Stomach (tissue), 4 donors: ENCODE measurements at regions not wholly inside any gene's neighbourhood (a gene's known extent, or its start where the extent isn't known, plus 50 kb on each side); places are given as distances from the start of the nearest gene placed in this dataset.

Experiments used
- POLR2A ChIP-seq, 4 donors: fragments of 450-650 bp; IDR thresholded peaks; one replicate each; pipeline ENCODE4 v1.6.1; 2016; ENCODE audit warnings: antibody characterized with exemption in 4 of 4, control low read depth in 2 of 4, mild to moderate bottlenecking in 1 of 4, moderate library complexity in 1 of 4
- TF ChIP-seq, protein P1 (sequence below), 7 experiments: fragments of 450-650 bp in 4 of 7; fragments of 200-600 bp in 3 of 7; sonication (generic) in 3 of 7; IDR thresholded peaks; one replicate each; pipeline ENCODE4 v1.5.1; 2016 to 2019; ENCODE audit warnings: antibody characterized with exemption in 7 of 7, control low read depth in 2 of 7, mild to moderate bottlenecking in 1 of 7

DNA sequence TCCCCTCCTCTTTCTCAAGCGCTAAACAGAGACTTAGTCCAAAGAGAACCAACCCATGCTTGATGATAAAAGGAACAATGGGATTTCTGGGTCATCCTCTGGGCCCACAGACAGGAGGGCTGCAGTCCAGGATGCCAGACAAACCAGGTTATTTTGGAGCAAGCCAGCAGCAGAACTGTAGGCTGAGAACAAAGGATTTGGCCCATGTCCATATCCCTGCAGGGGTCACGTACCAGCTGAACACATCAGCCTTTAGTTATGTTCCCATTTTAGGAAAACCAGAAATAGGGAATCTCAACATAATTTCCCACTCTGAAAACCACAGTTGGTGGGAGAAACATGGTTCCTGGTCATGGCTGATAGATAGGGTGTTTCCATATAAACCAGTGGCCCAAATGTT lies 533.6 kb upstream of the CADM1 start:
- TF ChIP-seq POLR2A (IDR thresholded peaks at IDR 0.05) = no peak
- TF ChIP-seq, protein P1, sequence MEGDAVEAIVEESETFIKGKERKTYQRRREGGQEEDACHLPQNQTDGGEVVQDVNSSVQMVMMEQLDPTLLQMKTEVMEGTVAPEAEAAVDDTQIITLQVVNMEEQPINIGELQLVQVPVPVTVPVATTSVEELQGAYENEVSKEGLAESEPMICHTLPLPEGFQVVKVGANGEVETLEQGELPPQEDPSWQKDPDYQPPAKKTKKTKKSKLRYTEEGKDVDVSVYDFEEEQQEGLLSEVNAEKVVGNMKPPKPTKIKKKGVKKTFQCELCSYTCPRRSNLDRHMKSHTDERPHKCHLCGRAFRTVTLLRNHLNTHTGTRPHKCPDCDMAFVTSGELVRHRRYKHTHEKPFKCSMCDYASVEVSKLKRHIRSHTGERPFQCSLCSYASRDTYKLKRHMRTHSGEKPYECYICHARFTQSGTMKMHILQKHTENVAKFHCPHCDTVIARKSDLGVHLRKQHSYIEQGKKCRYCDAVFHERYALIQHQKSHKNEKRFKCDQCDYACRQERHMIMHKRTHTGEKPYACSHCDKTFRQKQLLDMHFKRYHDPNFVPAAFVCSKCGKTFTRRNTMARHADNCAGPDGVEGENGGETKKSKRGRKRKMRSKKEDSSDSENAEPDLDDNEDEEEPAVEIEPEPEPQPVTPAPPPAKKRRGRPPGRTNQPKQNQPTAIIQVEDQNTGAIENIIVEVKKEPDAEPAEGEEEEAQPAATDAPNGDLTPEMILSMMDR (IDR thresholded peaks at IDR 0.05) = no peak
